Hepatocyte (in vitro differentiated cells): ENCODE measurements at regions not wholly inside any gene's neighbourhood (a gene's known extent, or its start where the extent isn't known, plus 50 kb on each side); places are given as distances from the start of the nearest gene placed in this dataset.
A peak's percentile ranks its signal among the peaks of the same experiment; 100 is the strongest.

Experiments
- DNase-seq: peaks from one replicate; pipeline ENCODE4 v3.0.0-alpha.2; 2016; ENCODE audit warnings: low spot score
- H2AFZ ChIP-seq: fragments of 200-600 bp; sonication (generic); 2 replicates; pipeline ENCODE4 v1.6.0; 2016; ENCODE audit warnings: antibody characterized with exemption, mild to moderate bottlenecking
- H3K27ac ChIP-seq: fragments of 200-600 bp; sonication (generic); 2 replicates; pipeline ENCODE4 v1.5.1; 2016; ENCODE audit warnings: mild to moderate bottlenecking
- H3K27me3 ChIP-seq: fragments of 200-600 bp; sonication (generic); 2 replicates; pipeline ENCODE4 v1.6.1; 2016
- H3K36me3 ChIP-seq: fragments of 200-600 bp; sonication (generic); replicated peaks from 2 replicates; pipeline ENCODE4 v1.5.1; 2016; ENCODE audit warnings: low read depth; ENCODE audit not compliant: insufficient read depth
- H3K4me1 ChIP-seq: fragments of 200-600 bp; sonication (generic); 2 replicates; pipeline ENCODE4 v1.5.1; 2016; ENCODE audit warnings: mild to moderate bottlenecking, moderate library complexity; ENCODE audit not compliant: insufficient read depth
- H3K4me2 ChIP-seq: fragments of 200-600 bp; sonication (generic); 2 replicates; pipeline ENCODE4 v1.6.0; 2016
- H3K4me3 ChIP-seq: fragments of 200-600 bp; sonication (generic); 2 replicates; pipeline ENCODE4 v1.5.1; 2016; ENCODE audit warnings: mild to moderate bottlenecking
- H3K79me2 ChIP-seq: fragments of 200-600 bp; sonication (generic); 2 replicates; pipeline ENCODE4 v1.6.0; 2017; ENCODE audit warnings: mild to moderate bottlenecking
- H3K9me2 ChIP-seq: fragments of 200-600 bp; sonication (generic); replicated peaks from 2 replicates; pipeline ENCODE4 v1.6.0; 2017; ENCODE audit warnings: mild to moderate bottlenecking; ENCODE audit not compliant: insufficient read depth
- H3K9me3 ChIP-seq: fragments of 200-600 bp; sonication (generic); 2 replicates; pipeline ENCODE4 v1.5.1; 2016; ENCODE audit warnings: low read depth, mild to moderate bottlenecking
- H4K20me1 ChIP-seq: fragments of 200-600 bp; sonication (generic); 2 replicates; pipeline ENCODE4 v1.6.0; 2016; ENCODE audit warnings: mild to moderate bottlenecking; ENCODE audit not compliant: insufficient read depth, poor library complexity, severe bottlenecking
- CTCF ChIP-seq: fragments of 200-600 bp; sonication (generic); IDR thresholded peaks from 2 replicates; pipeline ENCODE4 v1.5.1; 2016; ENCODE audit warnings: antibody characterized with exemption, mild to moderate bottlenecking; ENCODE audit not compliant: poor library complexity
- EZH2 ChIP-seq: fragments of 200-600 bp; sonication (generic); IDR thresholded peaks from 2 replicates; pipeline ENCODE4 v1.6.1; 2016; ENCODE audit warnings: antibody characterized with exemption, mild to moderate bottlenecking, borderline replicate concordance
- EZH2phosphoT487 ChIP-seq: fragments of 200-600 bp; sonication (generic); IDR thresholded peaks from one replicate; pipeline ENCODE4 v1.6.1; 2018; ENCODE audit warnings: antibody characterized with exemption, mild to moderate bottlenecking, low read depth, moderate library complexity; ENCODE audit not compliant: unreplicated experiment, severe bottlenecking
- WGBS: methylation state at CpG from one replicate; pipeline ENCODE4 v1.1.6; 2016; ENCODE audit warnings: low lambda C conversion rate; ENCODE audit errors: missing lambda C conversion rate; 5-methylcytosine and 5-hydroxymethylcytosine counted together

DNA sequence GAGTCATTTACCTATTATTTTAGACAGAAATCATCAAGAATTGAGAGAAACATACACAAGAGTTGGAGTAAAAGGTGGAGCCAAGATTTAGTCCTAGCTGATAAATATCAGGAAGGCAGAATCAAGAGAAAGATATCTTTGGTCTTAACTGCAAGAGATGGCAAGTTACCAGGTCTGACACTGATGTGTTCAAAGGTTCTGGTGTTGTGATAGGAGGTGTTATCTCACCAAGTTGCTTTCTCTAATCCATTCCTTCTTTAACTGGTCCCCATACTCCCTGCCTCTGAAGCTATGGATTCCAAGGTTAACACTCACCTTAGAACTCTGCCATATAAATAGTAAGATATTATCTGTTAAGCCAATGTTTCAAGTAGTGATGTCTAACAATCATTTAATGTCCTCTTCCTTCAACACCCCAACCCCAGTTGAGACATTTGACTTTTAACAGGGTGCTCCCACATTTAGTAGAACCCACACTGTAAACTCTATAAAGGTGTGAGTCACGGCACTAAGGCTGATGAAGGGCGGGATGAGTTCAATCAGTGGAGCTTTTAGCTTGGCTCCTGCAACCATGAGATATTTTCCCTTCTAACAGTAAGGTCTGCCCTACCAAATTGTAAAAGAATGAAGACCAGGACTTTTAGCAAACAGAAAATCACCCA is 333.7 kb downstream of the RND3 start:
- Histone ChIP-seq H3K79me2 (no peaks in the 10 kb centered on the region), H3K27me3 (no peaks in the 10 kb centered on the region), H2AFZ (no peak overlapping the region), H3K9me2 (no peaks in the 10 kb centered on the region), H3K4me1 (no peaks in the 10 kb centered on the region), H3K9me3 (no peaks in the 10 kb centered on the region), H4K20me1 (no peaks in the 10 kb centered on the region), H3K4me2 (no peak overlapping the region), H3K4me3 (no peak overlapping the region), H3K36me3 (no peaks in the 10 kb centered on the region), H3K27ac (no peak overlapping the region)
- 94% methylated on average over 2 of the region's 2 CpGs for WGBS
- DNase-seq = no peak
- no peak for TF ChIP-seq EZH2
- TF ChIP-seq EZH2phosphoT487 = no peak
- TF ChIP-seq CTCF = no peak

GRCh38 chr2:150152230-150152629 is 335.2 kb downstream of the RND3 start:
- DNase-seq = no peak
- Histone ChIP-seq H3K79me2 (no peaks in the 10 kb centered on the region), H3K9me3 (no peaks in the 10 kb centered on the region), H3K27me3 (no peaks in the 10 kb centered on the region), H3K9me2 (no peaks in the 10 kb centered on the region), H3K4me2 (no peak overlapping the region), H3K4me3 (no peak overlapping the region), H4K20me1 (no peaks in the 10 kb centered on the region), H3K4me1 (no peaks in the 10 kb centered on the region), H2AFZ (no peak overlapping the region), H3K36me3 (no peaks in the 10 kb centered on the region), H3K27ac (no peak overlapping the region)
- 60% methylated on average over 2 of the region's 2 CpGs for WGBS
- TF ChIP-seq EZH2 (no peak), CTCF (no peak), EZH2phosphoT487 (no peak)

- WGBS = 19% methylated on average over 2 of the region's 2 CpGs
- peak overlapping the region; percentile 3 for H3K4me2 ChIP-seq
- no peaks in the 10 kb centered on the region for H3K9me3 ChIP-seq
- H4K20me1 ChIP-seq = no peaks in the 10 kb centered on the region
- no peak overlapping the region for H3K4me3 ChIP-seq
- no peak overlapping the region for H2AFZ ChIP-seq
- no peak for DNase-seq
- no peaks in the 10 kb centered on the region for H3K9me2 ChIP-seq
- no peaks in the 10 kb centered on the region for H3K79me2 ChIP-seq
- H3K27me3 ChIP-seq = no peaks in the 10 kb centered on the region
- H3K27ac ChIP-seq = no peak overlapping the region
- H3K36me3 ChIP-seq = no peaks in the 10 kb centered on the region
- H3K4me1 ChIP-seq = no peaks in the 10 kb centered on the region
- TF ChIP-seq EZH2phosphoT487 (no peak), EZH2 (no peak), CTCF (no peak)
These were observed 337.3 kb downstream of the RND3 start for GRCh38 chr2:150150144-150150543.
